ENCODE measurements at regions not wholly inside any gene's neighbourhood (a gene's known extent, or its start where the extent isn't known, plus 50 kb on each side); places are given as distances from the start of the nearest gene placed in this dataset.

DNA sequence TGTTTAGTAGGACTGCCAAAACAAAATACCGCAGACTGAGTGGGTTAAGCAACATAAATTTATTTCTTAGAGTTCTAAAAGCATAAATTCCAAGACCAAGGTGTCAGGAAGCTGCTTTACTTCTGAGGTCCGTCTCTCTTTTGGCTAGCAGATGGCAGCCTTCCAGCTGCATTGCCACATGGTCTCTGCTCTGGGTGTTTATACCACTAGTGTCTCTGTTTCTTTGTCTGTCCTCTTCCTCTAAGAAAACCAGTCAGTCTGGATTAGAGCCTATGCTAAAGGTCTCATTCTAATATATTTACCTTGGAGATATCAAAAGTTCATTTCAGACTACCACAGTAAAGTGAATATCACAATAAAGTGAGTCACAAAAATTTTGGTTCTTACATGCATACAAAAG, 519.8 kb downstream of the COL11A1 start:
- no peak for DNase-seq (ENCODE audit: low read depth)
- H3K4me3 ChIP-seq (ENCODE audit: low read depth, low read length): no peak overlapping the region
- TF ChIP-seq, protein P1, sequence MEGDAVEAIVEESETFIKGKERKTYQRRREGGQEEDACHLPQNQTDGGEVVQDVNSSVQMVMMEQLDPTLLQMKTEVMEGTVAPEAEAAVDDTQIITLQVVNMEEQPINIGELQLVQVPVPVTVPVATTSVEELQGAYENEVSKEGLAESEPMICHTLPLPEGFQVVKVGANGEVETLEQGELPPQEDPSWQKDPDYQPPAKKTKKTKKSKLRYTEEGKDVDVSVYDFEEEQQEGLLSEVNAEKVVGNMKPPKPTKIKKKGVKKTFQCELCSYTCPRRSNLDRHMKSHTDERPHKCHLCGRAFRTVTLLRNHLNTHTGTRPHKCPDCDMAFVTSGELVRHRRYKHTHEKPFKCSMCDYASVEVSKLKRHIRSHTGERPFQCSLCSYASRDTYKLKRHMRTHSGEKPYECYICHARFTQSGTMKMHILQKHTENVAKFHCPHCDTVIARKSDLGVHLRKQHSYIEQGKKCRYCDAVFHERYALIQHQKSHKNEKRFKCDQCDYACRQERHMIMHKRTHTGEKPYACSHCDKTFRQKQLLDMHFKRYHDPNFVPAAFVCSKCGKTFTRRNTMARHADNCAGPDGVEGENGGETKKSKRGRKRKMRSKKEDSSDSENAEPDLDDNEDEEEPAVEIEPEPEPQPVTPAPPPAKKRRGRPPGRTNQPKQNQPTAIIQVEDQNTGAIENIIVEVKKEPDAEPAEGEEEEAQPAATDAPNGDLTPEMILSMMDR (conservative IDR thresholded peaks at IDR 0.05; ENCODE audit: low read depth, low read length): no peak

DNA sequence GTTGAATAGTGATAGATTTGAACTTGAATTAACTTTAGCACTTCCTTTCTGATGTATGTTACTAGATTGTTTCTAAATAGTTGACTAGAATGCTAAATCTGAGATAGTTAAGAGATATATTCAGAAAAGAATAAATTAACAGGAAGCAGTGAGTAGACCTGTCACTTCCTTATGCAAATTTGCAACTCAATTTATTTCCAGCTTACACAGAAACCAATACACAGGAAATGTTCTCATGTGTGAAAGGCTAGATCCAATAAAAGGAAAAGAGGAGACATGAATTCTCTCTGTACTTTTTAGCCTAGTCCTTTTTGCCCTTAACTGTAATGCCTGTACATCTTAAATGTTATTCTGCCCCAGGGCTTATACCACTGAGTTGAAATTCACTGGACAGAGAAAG, 522.3 kb downstream of the COL11A1 start:
- TF ChIP-seq, protein P1 (conservative IDR thresholded peaks at IDR 0.05; ENCODE audit: low read depth, low read length): no peak
- no peak overlapping the region for H3K4me3 ChIP-seq (ENCODE audit: low read depth, low read length)
- no peak for DNase-seq (ENCODE audit: low read depth)

DNA sequence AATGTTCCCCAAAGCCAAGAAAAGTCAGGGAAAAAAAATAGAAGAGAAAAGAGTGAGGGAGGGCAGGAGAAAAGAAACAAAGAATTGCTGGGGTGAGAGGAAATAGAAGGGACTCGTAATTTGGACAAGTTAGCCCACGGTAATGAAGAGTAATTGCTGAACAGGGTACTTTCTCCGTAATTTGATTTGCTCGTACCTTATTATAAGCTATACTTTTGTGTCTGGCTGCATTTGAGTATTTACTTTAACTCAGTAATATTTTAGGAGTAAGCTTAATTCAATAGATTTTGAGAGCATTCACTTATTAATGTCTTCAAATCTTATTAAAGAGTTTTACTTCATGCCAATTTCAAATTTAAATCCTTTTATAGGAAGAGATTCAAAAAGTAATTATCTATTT, 527.5 kb downstream of the COL11A1 start:
- H3K4me3 ChIP-seq (ENCODE audit: low read depth, low read length): no peak overlapping the region
- TF ChIP-seq, protein P1 (conservative IDR thresholded peaks at IDR 0.05; ENCODE audit: low read depth, low read length): no peak
- no peak for DNase-seq (ENCODE audit: low read depth)

DNA sequence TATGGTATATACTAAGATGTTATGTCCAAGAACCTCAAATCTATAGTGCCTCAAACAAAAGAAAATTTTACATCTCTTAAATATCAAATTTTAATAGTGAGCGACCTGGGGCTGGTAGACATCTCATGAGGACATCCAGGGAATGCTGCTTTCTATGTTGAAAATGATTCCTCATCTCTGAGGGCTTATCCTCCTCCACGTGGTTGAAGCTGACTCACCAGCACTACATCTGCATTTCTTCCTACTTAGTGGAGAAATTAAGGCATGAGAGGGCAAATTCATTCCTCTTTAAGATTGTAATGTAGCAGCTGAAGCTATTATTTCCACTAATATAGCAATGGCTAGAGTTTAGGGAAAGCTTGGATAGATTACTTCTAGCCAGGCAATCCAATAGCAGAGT, 529.5 kb downstream of the COL11A1 start:
- TF ChIP-seq, protein P1 (conservative IDR thresholded peaks at IDR 0.05; ENCODE audit: low read depth, low read length): no peak
- DNase-seq (ENCODE audit: low read depth): no peak
- no peak overlapping the region for H3K4me3 ChIP-seq (ENCODE audit: low read depth, low read length)

DNA sequence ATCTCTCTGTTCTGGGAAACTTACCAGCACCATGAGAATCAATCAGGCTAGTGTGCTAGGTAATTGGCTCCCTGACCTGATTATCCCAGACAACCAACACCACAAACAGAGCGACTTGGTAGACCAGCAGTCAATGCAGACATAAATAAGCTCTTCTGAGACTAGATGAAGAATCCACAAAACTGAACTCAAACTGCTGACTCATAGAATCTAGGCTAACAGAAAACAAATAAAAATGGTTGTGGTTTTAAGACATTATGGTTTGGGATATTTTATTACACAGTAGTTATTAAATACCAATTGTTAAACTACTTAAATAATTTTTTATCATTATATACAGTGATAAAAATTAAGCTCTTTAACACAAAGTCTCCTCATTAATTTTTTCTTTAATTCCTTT, 535.7 kb downstream of the COL11A1 start:
- no peak overlapping the region for H3K4me3 ChIP-seq (ENCODE audit: low read depth, low read length)
- DNase-seq (ENCODE audit: low read depth): no peak
- TF ChIP-seq, protein P1 (conservative IDR thresholded peaks at IDR 0.05; ENCODE audit: low read depth, low read length): no peak

DNA sequence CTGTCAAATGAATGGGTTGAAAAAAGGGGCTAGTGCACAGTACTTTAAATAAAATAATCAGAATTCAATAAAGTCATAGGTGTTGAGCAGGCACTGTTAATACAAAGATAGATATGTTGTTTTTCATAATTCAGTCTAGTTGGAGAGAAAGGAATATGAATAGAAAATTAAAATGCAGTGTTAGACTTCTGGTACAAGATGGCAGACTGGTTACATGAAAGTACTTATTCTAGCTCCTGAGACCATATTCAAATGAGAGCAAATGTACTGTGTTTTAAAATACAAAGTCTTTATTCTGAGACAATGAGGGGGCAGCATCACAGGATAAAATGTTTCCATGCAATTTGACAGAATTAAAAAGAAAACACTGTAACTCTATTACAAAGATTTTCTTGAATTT, 542.1 kb downstream of the COL11A1 start:
- no peak for DNase-seq (ENCODE audit: low read depth)
- no peak overlapping the region for H3K4me3 ChIP-seq (ENCODE audit: low read depth, low read length)
- TF ChIP-seq, protein P1 (conservative IDR thresholded peaks at IDR 0.05; ENCODE audit: low read depth, low read length): no peak

DNA sequence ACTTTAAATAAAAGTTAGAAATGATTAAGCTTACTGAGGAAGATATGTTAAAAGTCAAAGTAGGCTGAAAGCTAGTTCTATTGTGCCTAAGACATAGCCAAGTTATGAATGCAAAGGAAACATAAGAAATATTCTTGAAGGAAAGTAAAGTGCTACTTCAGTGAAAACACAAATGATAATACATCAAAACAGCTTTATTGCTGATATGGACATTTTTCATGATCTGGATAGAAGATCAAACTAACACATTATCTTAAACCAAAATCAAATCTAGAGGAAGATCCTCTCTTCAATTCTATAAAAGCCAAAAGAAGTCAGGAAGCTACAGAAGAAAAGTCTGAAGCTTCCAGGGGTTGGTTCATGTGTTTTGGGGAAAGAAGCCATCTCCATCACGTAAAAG, 545.9 kb downstream of the COL11A1 start:
- DNase-seq (ENCODE audit: low read depth): no peak
- TF ChIP-seq, protein P1 (conservative IDR thresholded peaks at IDR 0.05; ENCODE audit: low read depth, low read length): no peak
- H3K4me3 ChIP-seq (ENCODE audit: low read depth, low read length): no peak overlapping the region
